Vagina (tissue), 2 donors: ENCODE measurements at regions not wholly inside any gene's neighbourhood (a gene's known extent, or its start where the extent isn't known, plus 50 kb on each side); places are given as distances from the start of the nearest gene placed in this dataset.

ENCODE experiments used
- DNase-seq, 2 donors: peaks; one replicate each; pipeline ENCODE4 v3.0.0-alpha.2; 2017; ENCODE audit errors: extremely low spot score in 2 of 2
- H3K27ac ChIP-seq: fragments of 200-600 bp; sonication (generic); one replicate; pipeline ENCODE4 v1.5.1; 2019
- H3K27me3 ChIP-seq: fragments of 200-600 bp; sonication (generic); one replicate; pipeline ENCODE4 v1.5.1; 2019
- H3K36me3 ChIP-seq, 2 donors: fragments of 200-600 bp; sonication (generic); one replicate each; pipeline ENCODE4 v1.5.1; 2017 to 2019
- H3K4me1 ChIP-seq: fragments of 200-600 bp; sonication (generic); one replicate; pipeline ENCODE4 v1.5.1; 2019
- H3K4me3 ChIP-seq, 2 donors: fragments of 200-600 bp; sonication (generic); 1 replicate in 1 of 2; 2 replicates in 1 of 2; pipeline ENCODE4 v1.5.1; 2016 to 2019
- H3K9me3 ChIP-seq: fragments of 200-600 bp; sonication (generic); one replicate; pipeline ENCODE4 v1.5.1; 2019
- CTCF ChIP-seq, 3 experiments: fragments of 450-650 bp in 2 of 3; fragments of 200-600 bp in 1 of 3; sonication (generic) in 1 of 3; IDR thresholded peaks; one replicate each; pipeline ENCODE4 v1.5.1; 2017 to 2019; ENCODE audit warnings: antibody characterized with exemption in 3 of 3, mild to moderate bottlenecking in 2 of 3, moderate library complexity in 2 of 3
- POLR2A ChIP-seq, 2 donors: fragments of 450-650 bp; IDR thresholded peaks; one replicate each; pipeline ENCODE4 v1.6.1; 2017; ENCODE audit warnings: antibody characterized with exemption in 2 of 2, mild to moderate bottlenecking in 2 of 2, moderate library complexity in 2 of 2
- POLR2AphosphoS5 ChIP-seq, 2 donors: sonication (generic); formaldehyde crosslinking; IDR thresholded peaks; one replicate each; pipeline ENCODE4 v1.9.0; 2017; ENCODE audit warnings: antibody characterized with exemption in 2 of 2, mild to moderate bottlenecking in 2 of 2, low read depth in 1 of 2; ENCODE audit not compliant: insufficient read depth in 1 of 2
- intact Hi-C: fragments of 100-400 bp; cut with DNase I; formaldehyde crosslinking; loops from one replicate; pipeline ENCODE4 v1.15.1; 2023

- DNase-seq = no peak
- H3K36me3 ChIP-seq = no peaks in the 10 kb centered on the region
- no peak overlapping the region for H3K4me3 ChIP-seq
- H3K4me1 ChIP-seq = no peaks in the 10 kb centered on the region
- TF ChIP-seq POLR2AphosphoS5 (IDR thresholded peaks at IDR 0.05; ENCODE audit: insufficient read depth in 1 of 2, low read depth in 1 of 2) = no peak
- no peak for TF ChIP-seq CTCF (IDR thresholded peaks at IDR 0.05)
- no peak for TF ChIP-seq POLR2A (IDR thresholded peaks at IDR 0.05)
- H3K27me3 ChIP-seq = no peaks in the 10 kb centered on the region
- intact Hi-C loops = no loop called here
- no peak overlapping the region for H3K27ac ChIP-seq
- no peaks in the 10 kb centered on the region for H3K9me3 ChIP-seq
These were observed 66.1 kb upstream of the ARID2 start for GRCh38 chr12:45663455-45663854.

DNA sequence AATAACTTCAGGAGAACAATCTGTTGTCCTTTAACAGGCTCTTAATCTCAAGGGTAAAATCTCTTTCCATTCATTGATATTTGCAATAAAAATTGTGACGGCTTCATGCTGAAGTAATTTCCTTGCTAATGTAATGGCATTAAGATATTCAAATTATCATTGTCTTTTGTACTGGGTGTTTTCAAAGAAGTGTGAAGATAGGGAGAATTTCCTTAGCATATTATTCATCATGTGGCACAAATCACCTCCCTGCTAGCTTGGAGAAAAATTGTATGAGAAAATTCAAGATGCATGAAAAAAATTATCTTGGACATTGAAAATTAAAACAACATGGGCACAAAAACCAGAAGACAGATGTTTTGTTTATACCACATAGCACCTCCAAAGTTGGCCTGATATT, 63.6 kb upstream of the ARID2 start:
- H3K27ac ChIP-seq = no peak overlapping the region
- peaks cover 2% of the 10 kb centered on the region for H3K4me1 ChIP-seq
- TF ChIP-seq POLR2AphosphoS5 (IDR thresholded peaks at IDR 0.05; ENCODE audit: insufficient read depth in 1 of 2, low read depth in 1 of 2) = no peak
- TF ChIP-seq POLR2A (IDR thresholded peaks at IDR 0.05) = no peak
- TF ChIP-seq CTCF (IDR thresholded peaks at IDR 0.05) = no peak
- intact Hi-C loops = no loop called here
- no peak for DNase-seq
- no peak overlapping the region for H3K4me3 ChIP-seq
- no peaks in the 10 kb centered on the region for H3K27me3 ChIP-seq
- H3K9me3 ChIP-seq = no peaks in the 10 kb centered on the region
- H3K36me3 ChIP-seq = no peaks in the 10 kb centered on the region

- no peak overlapping the region for H3K27ac ChIP-seq
- no peak overlapping the region for H3K4me3 ChIP-seq
- DNase-seq = no peak
- peaks cover 5% of the 10 kb centered on the region for H3K4me1 ChIP-seq
- intact Hi-C loops = no loop called here
- no peaks in the 10 kb centered on the region for H3K9me3 ChIP-seq
- H3K27me3 ChIP-seq = no peaks in the 10 kb centered on the region
- H3K36me3 ChIP-seq = no peaks in the 10 kb centered on the region
- TF ChIP-seq CTCF (IDR thresholded peaks at IDR 0.05) (no peak), POLR2AphosphoS5 (IDR thresholded peaks at IDR 0.05; ENCODE audit: insufficient read depth in 1 of 2, low read depth in 1 of 2) (no peak), POLR2A (IDR thresholded peaks at IDR 0.05) (no peak)
These were observed 63.1 kb upstream of the ARID2 start for GRCh38 chr12:45666396-45666795.

DNA sequence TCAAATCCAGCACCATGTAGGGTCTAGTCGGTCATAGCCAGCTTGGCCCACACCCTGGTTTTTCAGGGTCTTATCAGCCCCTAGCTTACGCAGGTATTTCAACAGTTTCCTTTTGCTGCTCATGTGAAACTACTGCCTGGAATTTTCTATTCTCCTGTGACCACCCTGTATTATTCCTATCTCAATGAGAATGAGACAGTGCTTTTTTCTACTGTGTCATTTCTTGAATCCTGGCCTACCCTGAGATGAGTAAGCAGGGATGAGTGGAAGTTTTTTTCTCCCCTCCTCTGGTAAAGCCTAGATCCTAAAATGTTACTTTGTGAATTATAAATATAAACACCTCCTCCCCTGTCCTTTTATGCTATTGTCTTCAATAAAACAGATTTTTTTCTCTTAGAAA, 62.7 kb upstream of the ARID2 start:
- H3K4me1 ChIP-seq = peaks cover 5% of the 10 kb centered on the region
- no peak for DNase-seq
- no peaks in the 10 kb centered on the region for H3K27me3 ChIP-seq
- intact Hi-C loops = no loop called here
- no peak overlapping the region for H3K4me3 ChIP-seq
- TF ChIP-seq POLR2AphosphoS5 (IDR thresholded peaks at IDR 0.05; ENCODE audit: insufficient read depth in 1 of 2, low read depth in 1 of 2) (no peak), POLR2A (IDR thresholded peaks at IDR 0.05) (no peak)
- no peaks in the 10 kb centered on the region for H3K36me3 ChIP-seq
- no peak overlapping the region for H3K27ac ChIP-seq
- no peaks in the 10 kb centered on the region for H3K9me3 ChIP-seq

DNA sequence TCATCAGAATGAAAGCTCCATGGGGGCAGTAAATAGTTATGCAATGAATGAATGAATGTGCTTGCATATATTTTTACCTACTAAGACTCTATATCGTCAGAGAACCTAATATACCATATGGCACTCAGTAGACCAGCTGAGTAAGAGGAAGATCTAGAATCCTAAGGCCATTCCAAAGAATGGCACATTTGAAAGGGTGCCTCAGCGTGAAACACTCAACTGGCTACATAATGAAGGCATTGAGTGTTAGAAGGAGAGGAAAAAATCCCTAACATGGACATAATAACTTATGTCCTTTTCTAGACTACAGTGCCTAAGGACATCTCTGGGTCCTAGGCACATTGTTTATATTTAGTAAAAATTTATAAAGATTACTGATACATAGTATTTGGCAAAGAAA, 61.7 kb upstream of the ARID2 start:
- no peak for TF ChIP-seq POLR2AphosphoS5 (IDR thresholded peaks at IDR 0.05; ENCODE audit: insufficient read depth in 1 of 2, low read depth in 1 of 2)
- no peak for TF ChIP-seq CTCF (IDR thresholded peaks at IDR 0.05)
- TF ChIP-seq POLR2A (IDR thresholded peaks at IDR 0.05) = no peak
- H3K27ac ChIP-seq = no peak overlapping the region
- intact Hi-C loops = no loop called here

GRCh38 chr12:45668641-45669040, 60.9 kb upstream of the ARID2 start:
- no peak for TF ChIP-seq CTCF (IDR thresholded peaks at IDR 0.05)
- no peak for TF ChIP-seq POLR2AphosphoS5 (IDR thresholded peaks at IDR 0.05; ENCODE audit: insufficient read depth in 1 of 2, low read depth in 1 of 2)
- no peak for TF ChIP-seq POLR2A (IDR thresholded peaks at IDR 0.05)
- no peaks in the 10 kb centered on the region for H3K36me3 ChIP-seq
- DNase-seq = no peak
- H3K27ac ChIP-seq = no peak overlapping the region
- no peaks in the 10 kb centered on the region for H3K27me3 ChIP-seq
- intact Hi-C loops = no loop called here
- no peak overlapping the region for H3K4me3 ChIP-seq
- H3K9me3 ChIP-seq = no peaks in the 10 kb centered on the region
- peaks cover 5% of the 10 kb centered on the region for H3K4me1 ChIP-seq

More for the DNA sequence above, 61.7 kb upstream of the ARID2 start:
- H3K9me3 ChIP-seq = no peaks in the 10 kb centered on the region
- H3K4me3 ChIP-seq = no peak overlapping the region
- peaks cover 5% of the 10 kb centered on the region for H3K4me1 ChIP-seq
- H3K27me3 ChIP-seq = no peaks in the 10 kb centered on the region
- no peaks in the 10 kb centered on the region for H3K36me3 ChIP-seq
- DNase-seq = no peak
